ENCODE measurements at regions not wholly inside any gene's neighbourhood (a gene's known extent, or its start where the extent isn't known, plus 50 kb on each side); places are given as distances from the start of the nearest gene placed in this dataset.

DNA sequence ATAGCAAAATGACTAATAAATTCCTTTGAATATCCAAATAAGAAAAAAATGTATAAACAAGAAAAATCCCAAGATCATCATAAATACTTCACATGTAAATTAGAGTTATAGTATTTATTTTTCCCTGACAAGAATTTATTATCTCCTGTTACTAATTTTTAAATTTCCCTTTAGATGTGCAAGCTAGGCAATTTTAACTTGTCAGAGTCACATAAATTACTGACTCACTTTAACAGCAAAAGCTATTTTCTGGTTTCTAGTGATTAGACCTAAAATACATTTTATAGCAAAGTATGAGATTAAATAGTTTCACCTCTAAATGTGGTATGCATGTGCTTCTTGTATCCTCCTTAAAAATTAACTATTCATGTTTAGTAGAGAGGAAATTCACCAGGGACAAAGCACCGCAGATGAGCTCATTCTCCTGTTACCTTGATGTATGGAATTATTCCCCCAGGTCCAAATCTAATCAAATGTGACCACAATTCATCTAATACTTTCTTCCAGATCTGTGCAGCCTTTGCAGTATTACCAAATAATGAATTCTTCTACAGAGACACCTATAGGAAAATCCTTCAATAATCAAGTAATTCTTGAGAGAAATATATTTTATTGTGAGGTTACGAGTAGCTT is 621.2 kb downstream of the DNAJB9 start:
- TF ChIP-seq, protein P1, sequence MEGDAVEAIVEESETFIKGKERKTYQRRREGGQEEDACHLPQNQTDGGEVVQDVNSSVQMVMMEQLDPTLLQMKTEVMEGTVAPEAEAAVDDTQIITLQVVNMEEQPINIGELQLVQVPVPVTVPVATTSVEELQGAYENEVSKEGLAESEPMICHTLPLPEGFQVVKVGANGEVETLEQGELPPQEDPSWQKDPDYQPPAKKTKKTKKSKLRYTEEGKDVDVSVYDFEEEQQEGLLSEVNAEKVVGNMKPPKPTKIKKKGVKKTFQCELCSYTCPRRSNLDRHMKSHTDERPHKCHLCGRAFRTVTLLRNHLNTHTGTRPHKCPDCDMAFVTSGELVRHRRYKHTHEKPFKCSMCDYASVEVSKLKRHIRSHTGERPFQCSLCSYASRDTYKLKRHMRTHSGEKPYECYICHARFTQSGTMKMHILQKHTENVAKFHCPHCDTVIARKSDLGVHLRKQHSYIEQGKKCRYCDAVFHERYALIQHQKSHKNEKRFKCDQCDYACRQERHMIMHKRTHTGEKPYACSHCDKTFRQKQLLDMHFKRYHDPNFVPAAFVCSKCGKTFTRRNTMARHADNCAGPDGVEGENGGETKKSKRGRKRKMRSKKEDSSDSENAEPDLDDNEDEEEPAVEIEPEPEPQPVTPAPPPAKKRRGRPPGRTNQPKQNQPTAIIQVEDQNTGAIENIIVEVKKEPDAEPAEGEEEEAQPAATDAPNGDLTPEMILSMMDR (IDR thresholded peaks at IDR 0.05; ENCODE audit: extremely low read depth, low read depth, low read length) = no peak
- no peak for DNase-seq (ENCODE audit: insufficient read length, low spot score, missing footprints)

DNA sequence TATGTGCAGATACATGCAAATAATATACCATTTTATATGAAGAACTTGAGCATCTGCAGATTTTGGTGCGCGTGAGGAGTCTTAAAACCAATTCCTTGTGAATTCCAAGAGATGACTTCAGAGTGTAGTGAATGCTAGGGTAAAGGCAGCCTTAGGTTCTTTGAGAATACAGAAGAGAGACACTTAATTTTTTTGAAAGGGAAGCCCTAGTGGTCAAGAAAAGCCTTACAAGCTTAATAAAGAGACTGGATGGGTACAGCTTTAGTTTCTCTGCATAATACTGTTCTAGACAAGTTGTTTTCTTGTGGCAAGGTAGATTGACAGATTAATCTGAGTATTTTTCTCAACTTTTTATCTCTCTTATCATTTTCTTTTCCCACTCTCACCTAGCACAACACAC is 636.5 kb downstream of the DNAJB9 start:
- no peaks in the 10 kb centered on the region for H4K20me1 ChIP-seq (ENCODE audit: insufficient read depth, low read length)
- TF ChIP-seq, protein P1 (IDR thresholded peaks at IDR 0.05; ENCODE audit: extremely low read depth, low read depth, low read length) = no peak
- no peak overlapping the region for H3K27ac ChIP-seq (ENCODE audit: low read depth, low read length)
- H3K79me2 ChIP-seq (ENCODE audit: insufficient read depth, low read length) = no peaks in the 10 kb centered on the region
- H3K9me3 ChIP-seq (ENCODE audit: low read depth, low read length) = peaks cover 2% of the 10 kb centered on the region
- no peak overlapping the region for H3K4me3 ChIP-seq (ENCODE audit: insufficient read depth, low read length)
- no peaks in the 10 kb centered on the region for H3K4me1 ChIP-seq (ENCODE audit: insufficient read depth, low read length)
- DNase-seq (ENCODE audit: insufficient read length, low spot score, missing footprints) = no peak
- H3K27me3 ChIP-seq (ENCODE audit: insufficient read depth, low read length) = no peaks in the 10 kb centered on the region
- no peak overlapping the region for H2AFZ ChIP-seq (ENCODE audit: low read length)
- H3K4me2 ChIP-seq (ENCODE audit: insufficient read depth, low read length) = no peak overlapping the region
- no peaks in the 10 kb centered on the region for H3K36me3 ChIP-seq (ENCODE audit: insufficient read depth, low read length)

More for the DNA sequence above, 621.2 kb downstream of the DNAJB9 start:
- no peak overlapping the region for H3K4me2 ChIP-seq (ENCODE audit: insufficient read depth, low read length)
- H3K36me3 ChIP-seq (ENCODE audit: insufficient read depth, low read length) = no peaks in the 10 kb centered on the region
- no peaks in the 10 kb centered on the region for H4K20me1 ChIP-seq (ENCODE audit: insufficient read depth, low read length)
- H3K27ac ChIP-seq (ENCODE audit: low read depth, low read length) = no peak overlapping the region
- H3K4me1 ChIP-seq (ENCODE audit: insufficient read depth, low read length) = no peaks in the 10 kb centered on the region
- no peaks in the 10 kb centered on the region for H3K79me2 ChIP-seq (ENCODE audit: insufficient read depth, low read length)
- no peak overlapping the region for H3K4me3 ChIP-seq (ENCODE audit: insufficient read depth, low read length)
- H3K27me3 ChIP-seq (ENCODE audit: insufficient read depth, low read length) = no peaks in the 10 kb centered on the region
- H2AFZ ChIP-seq (ENCODE audit: low read length) = no peak overlapping the region
- H3K9me3 ChIP-seq (ENCODE audit: low read depth, low read length) = peaks cover 8% of the 10 kb centered on the region

DNA sequence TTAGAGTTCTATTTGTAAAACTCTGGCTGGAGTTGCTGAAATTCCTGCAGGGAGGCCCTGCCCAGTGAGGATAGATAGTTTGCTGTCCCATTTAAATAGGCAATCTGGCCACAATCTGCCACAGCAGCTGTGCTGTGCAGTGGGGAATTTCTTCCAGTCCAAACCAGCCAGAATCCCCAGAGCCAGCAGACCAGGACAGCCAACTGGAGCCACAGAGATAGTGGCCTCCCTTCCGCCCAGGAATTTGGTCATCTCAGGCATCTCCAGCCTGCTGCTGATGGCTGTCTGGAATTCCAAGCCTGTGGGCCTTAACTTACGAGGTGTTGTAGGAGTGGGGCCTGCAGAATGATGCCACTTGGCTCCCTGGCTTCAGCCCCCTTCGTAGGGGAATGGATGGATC is 643.4 kb downstream of the DNAJB9 start:
- Histone ChIP-seq H3K9me3 (ENCODE audit: low read depth, low read length) (no peaks in the 10 kb centered on the region), H3K4me3 (ENCODE audit: insufficient read depth, low read length) (no peak overlapping the region), H4K20me1 (ENCODE audit: insufficient read depth, low read length) (no peaks in the 10 kb centered on the region), H3K79me2 (ENCODE audit: insufficient read depth, low read length) (no peaks in the 10 kb centered on the region), H3K27me3 (ENCODE audit: insufficient read depth, low read length) (no peaks in the 10 kb centered on the region), H3K36me3 (ENCODE audit: insufficient read depth, low read length) (no peaks in the 10 kb centered on the region), H3K4me2 (ENCODE audit: insufficient read depth, low read length) (no peak overlapping the region), H3K4me1 (ENCODE audit: insufficient read depth, low read length) (no peaks in the 10 kb centered on the region), H2AFZ (ENCODE audit: low read length) (no peak overlapping the region), H3K27ac (ENCODE audit: low read depth, low read length) (no peak overlapping the region)
- no peak for DNase-seq (ENCODE audit: insufficient read length, low spot score, missing footprints)
- TF ChIP-seq, protein P1 (IDR thresholded peaks at IDR 0.05; ENCODE audit: extremely low read depth, low read depth, low read length) = no peak

DNA sequence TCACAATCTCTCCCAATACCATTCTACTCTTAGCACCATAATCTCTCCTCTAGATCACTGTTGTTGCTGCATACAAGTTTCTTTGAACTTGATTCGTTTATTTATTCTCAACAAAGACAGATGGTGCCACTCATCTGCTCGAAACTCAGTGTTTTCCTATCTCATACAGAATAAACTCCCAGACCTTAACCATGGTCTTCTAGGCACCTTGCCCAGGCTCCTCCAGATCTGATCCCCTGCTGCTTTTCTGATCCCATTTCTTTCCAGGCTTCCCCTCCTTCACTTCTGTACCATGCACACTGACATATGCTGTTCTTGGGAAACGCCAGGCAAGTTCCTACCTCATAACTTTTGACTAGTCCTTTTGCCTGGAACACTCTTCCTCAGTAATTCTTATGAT is 645.7 kb downstream of the DNAJB9 start:
- DNase-seq (ENCODE audit: insufficient read length, low spot score, missing footprints) = no peak
- Histone ChIP-seq H3K4me3 (ENCODE audit: insufficient read depth, low read length) (no peak overlapping the region), H4K20me1 (ENCODE audit: insufficient read depth, low read length) (no peaks in the 10 kb centered on the region), H3K9me3 (ENCODE audit: low read depth, low read length) (no peaks in the 10 kb centered on the region), H2AFZ (ENCODE audit: low read length) (no peak overlapping the region), H3K27ac (ENCODE audit: low read depth, low read length) (no peak overlapping the region), H3K79me2 (ENCODE audit: insufficient read depth, low read length) (no peaks in the 10 kb centered on the region), H3K4me1 (ENCODE audit: insufficient read depth, low read length) (no peaks in the 10 kb centered on the region), H3K4me2 (ENCODE audit: insufficient read depth, low read length) (no peak overlapping the region), H3K36me3 (ENCODE audit: insufficient read depth, low read length) (no peaks in the 10 kb centered on the region), H3K27me3 (ENCODE audit: insufficient read depth, low read length) (no peaks in the 10 kb centered on the region)
- TF ChIP-seq, protein P1 (IDR thresholded peaks at IDR 0.05; ENCODE audit: extremely low read depth, low read depth, low read length) = no peak
